ENCODE measurements at regions not wholly inside any gene's neighbourhood (a gene's known extent, or its start where the extent isn't known, plus 50 kb on each side); places are given as distances from the start of the nearest gene placed in this dataset.

GRCh38 chr18:54673936-54674335, 82.9 kb downstream of the DYNAP start:
- BruUV-seq (replicated peaks) = no TSS peak
- ChIA-PET POLR2A (no interaction called here), CTCF (interaction anchor here (0.6 kb wide), 1 partner anchor 283 kb away, joined by 3 read pairs; no protein-coding TSS in a partner anchor)
- no peak for DNase-seq (ENCODE audit: low read depth, low spot score)
- in situ Hi-C loops (cut with HindIII; ENCODE audit: low pct_unique_long_range_greater_than_20kb, low sequenced_read_pairs) (no loop called here), intact Hi-C loops (cut with micrococcal nuclease; ENCODE audit: unreplicated experiment) (loop anchor here (5.0 kb wide), 1 partner anchor 282 kb away; no protein-coding TSS in a partner anchor)
- Histone ChIP-seq H3K9me3 (ENCODE audit: control insufficient read depth, insufficient read depth, low read depth, low read length) (no peaks in the 10 kb centered on the region), H3K4me3 (ENCODE audit: low read depth in 2 of 2, low read length in 2 of 2) (no peak overlapping the region), H3K27ac (ENCODE audit: low read length) (no peak overlapping the region), H3K36me3 (ENCODE audit: control insufficient read depth, insufficient read depth, low read length) (no peaks in the 10 kb centered on the region), H3K27me3 (ENCODE audit: control insufficient read depth, insufficient read depth, low read length) (no peaks in the 10 kb centered on the region), H3K4me1 (ENCODE audit: control insufficient read depth, insufficient read depth, low read length) (no peaks in the 10 kb centered on the region)
- ATAC-seq = no peak
- TF ChIP-seq TCF7L2 (IDR thresholded peaks at IDR 0.05; ENCODE audit: low read depth, low read length) (no peak), POLR2AphosphoS5 (IDR thresholded peaks at IDR 0.05; ENCODE audit: low read depth, low read length) (no peak), SIN3A (IDR thresholded peaks at IDR 0.05; ENCODE audit: borderline replicate concordance, insufficient read depth, low read depth, low read length) (no peak)
- TF ChIP-seq, protein P1, sequence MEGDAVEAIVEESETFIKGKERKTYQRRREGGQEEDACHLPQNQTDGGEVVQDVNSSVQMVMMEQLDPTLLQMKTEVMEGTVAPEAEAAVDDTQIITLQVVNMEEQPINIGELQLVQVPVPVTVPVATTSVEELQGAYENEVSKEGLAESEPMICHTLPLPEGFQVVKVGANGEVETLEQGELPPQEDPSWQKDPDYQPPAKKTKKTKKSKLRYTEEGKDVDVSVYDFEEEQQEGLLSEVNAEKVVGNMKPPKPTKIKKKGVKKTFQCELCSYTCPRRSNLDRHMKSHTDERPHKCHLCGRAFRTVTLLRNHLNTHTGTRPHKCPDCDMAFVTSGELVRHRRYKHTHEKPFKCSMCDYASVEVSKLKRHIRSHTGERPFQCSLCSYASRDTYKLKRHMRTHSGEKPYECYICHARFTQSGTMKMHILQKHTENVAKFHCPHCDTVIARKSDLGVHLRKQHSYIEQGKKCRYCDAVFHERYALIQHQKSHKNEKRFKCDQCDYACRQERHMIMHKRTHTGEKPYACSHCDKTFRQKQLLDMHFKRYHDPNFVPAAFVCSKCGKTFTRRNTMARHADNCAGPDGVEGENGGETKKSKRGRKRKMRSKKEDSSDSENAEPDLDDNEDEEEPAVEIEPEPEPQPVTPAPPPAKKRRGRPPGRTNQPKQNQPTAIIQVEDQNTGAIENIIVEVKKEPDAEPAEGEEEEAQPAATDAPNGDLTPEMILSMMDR (IDR thresholded peaks at IDR 0.05) = no peak
- TF ChIP-seq, protein P2, sequence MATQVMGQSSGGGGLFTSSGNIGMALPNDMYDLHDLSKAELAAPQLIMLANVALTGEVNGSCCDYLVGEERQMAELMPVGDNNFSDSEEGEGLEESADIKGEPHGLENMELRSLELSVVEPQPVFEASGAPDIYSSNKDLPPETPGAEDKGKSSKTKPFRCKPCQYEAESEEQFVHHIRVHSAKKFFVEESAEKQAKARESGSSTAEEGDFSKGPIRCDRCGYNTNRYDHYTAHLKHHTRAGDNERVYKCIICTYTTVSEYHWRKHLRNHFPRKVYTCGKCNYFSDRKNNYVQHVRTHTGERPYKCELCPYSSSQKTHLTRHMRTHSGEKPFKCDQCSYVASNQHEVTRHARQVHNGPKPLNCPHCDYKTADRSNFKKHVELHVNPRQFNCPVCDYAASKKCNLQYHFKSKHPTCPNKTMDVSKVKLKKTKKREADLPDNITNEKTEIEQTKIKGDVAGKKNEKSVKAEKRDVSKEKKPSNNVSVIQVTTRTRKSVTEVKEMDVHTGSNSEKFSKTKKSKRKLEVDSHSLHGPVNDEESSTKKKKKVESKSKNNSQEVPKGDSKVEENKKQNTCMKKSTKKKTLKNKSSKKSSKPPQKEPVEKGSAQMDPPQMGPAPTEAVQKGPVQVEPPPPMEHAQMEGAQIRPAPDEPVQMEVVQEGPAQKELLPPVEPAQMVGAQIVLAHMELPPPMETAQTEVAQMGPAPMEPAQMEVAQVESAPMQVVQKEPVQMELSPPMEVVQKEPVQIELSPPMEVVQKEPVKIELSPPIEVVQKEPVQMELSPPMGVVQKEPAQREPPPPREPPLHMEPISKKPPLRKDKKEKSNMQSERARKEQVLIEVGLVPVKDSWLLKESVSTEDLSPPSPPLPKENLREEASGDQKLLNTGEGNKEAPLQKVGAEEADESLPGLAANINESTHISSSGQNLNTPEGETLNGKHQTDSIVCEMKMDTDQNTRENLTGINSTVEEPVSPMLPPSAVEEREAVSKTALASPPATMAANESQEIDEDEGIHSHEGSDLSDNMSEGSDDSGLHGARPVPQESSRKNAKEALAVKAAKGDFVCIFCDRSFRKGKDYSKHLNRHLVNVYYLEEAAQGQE (IDR thresholded peaks at IDR 0.05; ENCODE audit: insufficient read depth in 1 of 2, low read depth in 2 of 2, low read length in 1 of 2) = no peak

DNA sequence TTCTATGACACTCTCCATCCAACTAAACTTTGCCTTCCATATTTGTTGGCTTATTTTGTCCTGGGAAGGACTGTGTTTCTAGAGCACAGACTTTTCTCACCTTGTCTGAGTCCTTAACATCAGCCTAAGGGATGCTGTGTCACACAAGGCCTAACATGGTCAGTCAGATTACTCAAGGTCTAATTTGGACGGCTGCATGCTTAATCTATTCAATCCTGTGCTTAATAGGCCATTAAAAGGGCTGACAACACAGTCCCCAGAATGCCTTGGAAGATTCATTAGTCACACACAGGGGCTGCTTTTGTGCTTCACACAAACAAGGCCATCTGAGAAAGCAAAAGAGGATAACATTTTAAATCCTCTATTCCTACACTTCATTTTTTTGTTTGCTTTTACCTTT, 84.0 kb downstream of the DYNAP start:
- intact Hi-C loops (cut with micrococcal nuclease; ENCODE audit: unreplicated experiment) = no loop called here
- TF ChIP-seq, protein P1 (IDR thresholded peaks at IDR 0.05) = no peak
- no peak for TF ChIP-seq SIN3A (IDR thresholded peaks at IDR 0.05; ENCODE audit: borderline replicate concordance, insufficient read depth, low read depth, low read length)
- BruUV-seq (replicated peaks) = no TSS peak
- Histone ChIP-seq H3K4me1 (ENCODE audit: control insufficient read depth, insufficient read depth, low read length) (no peaks in the 10 kb centered on the region), H3K36me3 (ENCODE audit: control insufficient read depth, insufficient read depth, low read length) (no peaks in the 10 kb centered on the region), H3K9me3 (ENCODE audit: control insufficient read depth, insufficient read depth, low read depth, low read length) (no peaks in the 10 kb centered on the region), H3K27me3 (ENCODE audit: control insufficient read depth, insufficient read depth, low read length) (no peaks in the 10 kb centered on the region), H3K27ac (ENCODE audit: low read length) (no peak overlapping the region), H3K4me3 (ENCODE audit: low read depth in 2 of 2, low read length in 2 of 2) (no peak overlapping the region)
- ChIA-PET CTCF (no interaction called here), POLR2A (no interaction called here)
- DNase-seq (ENCODE audit: low read depth, low spot score) = no peak
- no peak for ATAC-seq
- in situ Hi-C loops (cut with HindIII; ENCODE audit: low pct_unique_long_range_greater_than_20kb, low sequenced_read_pairs) = no loop called here
